Keratinocyte (primary cell): ENCODE measurements at regions not wholly inside any gene's neighbourhood (a gene's known extent, or its start where the extent isn't known, plus 50 kb on each side); places are given as distances from the start of the nearest gene placed in this dataset.

Experiments
- DNase-seq: peaks from one replicate; pipeline ENCODE4 v3.0.0-alpha.2; 2011; ENCODE audit warnings: low read depth, missing footprints, low spot score
- FAIRE-seq: peaks from 2 replicates; lab custom pipeline; 2011; peaks lifted over from hg19 to GRCh38; lab: Jason Lieb, UNC
- H2AFZ ChIP-seq: 2 replicates; pipeline ENCODE4 v1.6.0; 2012; ENCODE audit warnings: low read length, control low read depth, inconsistent platforms; ENCODE audit not compliant: control insufficient read depth
- H3K27ac ChIP-seq: 2 replicates; pipeline ENCODE4 v1.5.1; 2011; ENCODE audit warnings: low read length; ENCODE audit not compliant: control insufficient read depth, insufficient read depth
- H3K27me3 ChIP-seq: 3 replicates; pipeline ENCODE4 v1.6.0; 2011; ENCODE audit warnings: low read length; ENCODE audit not compliant: control insufficient read depth, insufficient read depth; ENCODE audit errors: extremely low read depth
- H3K36me3 ChIP-seq, 2 experiments: 2 replicates in 1 of 2; 3 replicates in 1 of 2; pipeline ENCODE4 v1.5.1; 2011; ENCODE audit warnings: low read length in 2 of 2, mild to moderate bottlenecking in 1 of 2; ENCODE audit not compliant: control insufficient read depth in 2 of 2, insufficient read depth in 2 of 2; ENCODE audit errors: extremely low read depth in 1 of 2
- H3K4me1 ChIP-seq: 3 replicates; pipeline ENCODE4 v1.5.1; 2011; ENCODE audit warnings: low read length; ENCODE audit not compliant: control insufficient read depth, insufficient read depth; ENCODE audit errors: extremely low read depth
- H3K4me2 ChIP-seq: 3 replicates; pipeline ENCODE4 v1.6.0; 2011; ENCODE audit warnings: low read depth, low read length; ENCODE audit not compliant: control insufficient read depth, insufficient read depth; ENCODE audit errors: extremely low read depth
- H3K4me3 ChIP-seq, 3 experiments: fragments of 200-600 bp in 1 of 3; sonication (generic) in 1 of 3; 2 replicates in 2 of 3; 3 replicates in 1 of 3; pipeline ENCODE4 v1.5.1; 2011 to 2016; ENCODE audit warnings: low read length in 3 of 3, mild to moderate bottlenecking in 3 of 3, control low read depth in 2 of 3, inconsistent platforms in 1 of 3, low read depth in 1 of 3, mixed read lengths in 1 of 3, mixed run types in 1 of 3, moderate library complexity in 1 of 3; ENCODE audit not compliant: control insufficient read depth in 2 of 3, insufficient read depth in 2 of 3; ENCODE audit errors: extremely low read depth in 1 of 3
- H3K79me2 ChIP-seq: 2 replicates; pipeline ENCODE4 v1.6.0; 2012; ENCODE audit warnings: low read length; ENCODE audit not compliant: control insufficient read depth, insufficient read depth
- H3K9ac ChIP-seq: 3 replicates; pipeline ENCODE4 v1.6.0; 2011; ENCODE audit warnings: low read length; ENCODE audit not compliant: control insufficient read depth, insufficient read depth; ENCODE audit errors: extremely low read depth
- H3K9me1 ChIP-seq: 3 replicates; pipeline ENCODE4 v1.6.0; 2011; ENCODE audit warnings: low read length; ENCODE audit not compliant: control insufficient read depth, insufficient read depth; ENCODE audit errors: extremely low read depth
- H3K9me3 ChIP-seq: 2 replicates; pipeline ENCODE4 v1.5.1; 2012; ENCODE audit warnings: low read depth, low read length; ENCODE audit not compliant: control insufficient read depth
- H4K20me1 ChIP-seq: 3 replicates; pipeline ENCODE4 v1.6.0; 2011; ENCODE audit warnings: low read length; ENCODE audit not compliant: control insufficient read depth, insufficient read depth; ENCODE audit errors: extremely low read depth
- EZH2 ChIP-seq: IDR thresholded peaks from one replicate; pipeline ENCODE4 v1.6.1; 2012; ENCODE audit warnings: inconsistent platforms, mild to moderate bottlenecking, low read length, moderate library complexity
- dilution Hi-C: fragments of 300-500 bp; cut with MboI; formaldehyde crosslinking; loops from one replicate; pipeline ENCODE4 v1.7.0; 2020; ENCODE audit warnings: low sequenced_read_pairs; ENCODE audit not compliant: extremely low pct_ligation_motif_present
- TF ChIP-seq, protein P1 (sequence below), 3 experiments: IDR thresholded peaks in 1 of 3; conservative IDR thresholded peaks in 1 of 3; optimal IDR thresholded peaks in 1 of 3; 2 replicates in 2 of 3; 3 replicates in 1 of 3; pipeline versions ENCODE3 to v1.5.1; 2011; ENCODE audit warnings: low read length in 3 of 3, mild to moderate bottlenecking in 3 of 3, moderate library complexity in 2 of 3, control low read depth in 1 of 3, inconsistent platforms in 1 of 3; ENCODE audit not compliant: insufficient read depth in 2 of 3; ENCODE audit errors: extremely low read depth in 1 of 3

DNA sequence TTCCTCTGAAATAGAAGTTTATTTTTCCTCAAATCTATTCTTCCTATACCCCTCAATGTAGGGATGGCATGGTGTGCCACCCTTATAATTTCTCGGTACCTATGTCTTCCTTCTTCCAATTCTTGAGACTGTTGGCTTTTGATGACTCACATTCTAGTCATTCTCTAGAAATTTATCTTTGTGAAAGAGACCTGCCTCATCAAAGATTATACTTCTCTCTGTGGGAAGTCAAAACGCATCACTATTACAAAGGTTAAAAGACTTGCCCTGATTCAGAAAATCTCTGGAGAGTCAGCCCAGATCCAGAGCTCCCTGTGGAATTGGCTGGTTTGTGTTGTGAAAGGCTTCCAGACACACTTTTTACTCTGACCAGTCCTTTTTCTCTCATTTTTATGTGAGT, 65.9 kb upstream of the FSTL5 start:
- Histone ChIP-seq H3K9me1 (no peaks in the 10 kb centered on the region), H3K9ac (no peak overlapping the region), H3K27ac (no peak overlapping the region), H3K4me3 (no peak overlapping the region), H3K79me2 (no peaks in the 10 kb centered on the region), H3K9me3 (peaks cover 1% of the 10 kb centered on the region), H3K36me3 (no peaks in the 10 kb centered on the region), H3K27me3 (no peaks in the 10 kb centered on the region), H3K4me1 (no peaks in the 10 kb centered on the region), H2AFZ (no peak overlapping the region), H3K4me2 (no peak overlapping the region), H4K20me1 (no peaks in the 10 kb centered on the region)
- FAIRE-seq (no peak), DNase-seq (no peak)
- no peak for TF ChIP-seq EZH2
- TF ChIP-seq, protein P1, sequence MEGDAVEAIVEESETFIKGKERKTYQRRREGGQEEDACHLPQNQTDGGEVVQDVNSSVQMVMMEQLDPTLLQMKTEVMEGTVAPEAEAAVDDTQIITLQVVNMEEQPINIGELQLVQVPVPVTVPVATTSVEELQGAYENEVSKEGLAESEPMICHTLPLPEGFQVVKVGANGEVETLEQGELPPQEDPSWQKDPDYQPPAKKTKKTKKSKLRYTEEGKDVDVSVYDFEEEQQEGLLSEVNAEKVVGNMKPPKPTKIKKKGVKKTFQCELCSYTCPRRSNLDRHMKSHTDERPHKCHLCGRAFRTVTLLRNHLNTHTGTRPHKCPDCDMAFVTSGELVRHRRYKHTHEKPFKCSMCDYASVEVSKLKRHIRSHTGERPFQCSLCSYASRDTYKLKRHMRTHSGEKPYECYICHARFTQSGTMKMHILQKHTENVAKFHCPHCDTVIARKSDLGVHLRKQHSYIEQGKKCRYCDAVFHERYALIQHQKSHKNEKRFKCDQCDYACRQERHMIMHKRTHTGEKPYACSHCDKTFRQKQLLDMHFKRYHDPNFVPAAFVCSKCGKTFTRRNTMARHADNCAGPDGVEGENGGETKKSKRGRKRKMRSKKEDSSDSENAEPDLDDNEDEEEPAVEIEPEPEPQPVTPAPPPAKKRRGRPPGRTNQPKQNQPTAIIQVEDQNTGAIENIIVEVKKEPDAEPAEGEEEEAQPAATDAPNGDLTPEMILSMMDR (optimal IDR thresholded peaks at IDR 0.05 in 1 of 3, IDR thresholded peaks at IDR 0.05 in 1 of 3, conservative IDR thresholded peaks at IDR 0.05 in 1 of 3; ENCODE audit: extremely low read depth in 1 of 3, insufficient read depth in 2 of 3, low read length in 3 of 3): no peak
- dilution Hi-C loops: no loop called here

DNA sequence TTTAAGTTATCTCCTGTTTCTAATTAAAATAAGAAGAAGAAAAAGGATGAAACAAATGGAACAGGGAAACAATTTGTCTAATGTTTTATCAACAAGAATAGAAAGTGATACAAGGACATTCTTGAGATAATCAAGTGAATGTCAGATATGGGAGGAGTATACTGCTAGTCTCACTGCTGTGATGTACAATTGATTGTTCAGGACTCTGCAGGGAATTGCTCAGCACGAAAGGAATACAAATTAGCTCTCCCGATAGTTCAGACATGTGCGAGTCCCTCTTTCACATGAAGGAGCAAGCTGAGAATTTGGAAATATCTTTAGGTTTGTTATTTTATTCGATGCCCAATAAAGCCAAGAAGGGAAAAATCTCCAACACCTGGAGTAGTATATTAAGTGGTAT, 57.3 kb upstream of the FSTL5 start:
- no peaks in the 10 kb centered on the region for H4K20me1 ChIP-seq
- no peaks in the 10 kb centered on the region for H3K9me1 ChIP-seq
- no peak overlapping the region for H3K4me3 ChIP-seq
- H3K27me3 ChIP-seq: no peaks in the 10 kb centered on the region
- no peaks in the 10 kb centered on the region for H3K9me3 ChIP-seq
- no peak overlapping the region for H3K9ac ChIP-seq
- H3K4me2 ChIP-seq: no peak overlapping the region
- FAIRE-seq (no peak), DNase-seq (no peak)
- no peaks in the 10 kb centered on the region for H3K36me3 ChIP-seq
- dilution Hi-C loops: no loop called here
- no peaks in the 10 kb centered on the region for H3K79me2 ChIP-seq
- no peak overlapping the region for H3K27ac ChIP-seq
- no peaks in the 10 kb centered on the region for H3K4me1 ChIP-seq
- no peak for TF ChIP-seq EZH2
- TF ChIP-seq, protein P1 (optimal IDR thresholded peaks at IDR 0.05 in 1 of 3, IDR thresholded peaks at IDR 0.05 in 1 of 3, conservative IDR thresholded peaks at IDR 0.05 in 1 of 3; ENCODE audit: extremely low read depth in 1 of 3, insufficient read depth in 2 of 3, low read length in 3 of 3): no peak
- H2AFZ ChIP-seq: no peak overlapping the region
